H9 (cell line): ENCODE measurements at regions not wholly inside any gene's neighbourhood (a gene's known extent, or its start where the extent isn't known, plus 50 kb on each side); places are given as distances from the start of the nearest gene placed in this dataset.

Experiments used
- DNase-seq: peaks from one replicate; pipeline ENCODE4 v3.0.0-alpha.2; 2017
- H2AFZ ChIP-seq: one replicate; pipeline ENCODE4 v1.6.1; 2013; ENCODE audit warnings: mild to moderate bottlenecking, low read length, control low read depth, moderate library complexity
- H2AK5ac ChIP-seq: 2 replicates; pipeline ENCODE4 v1.6.1; 2013; ENCODE audit warnings: low read length, control low read depth, mixed read lengths; ENCODE audit not compliant: insufficient read length
- H2BK120ac ChIP-seq: one replicate; pipeline ENCODE4 v1.6.1; 2013; ENCODE audit warnings: low read depth, mild to moderate bottlenecking, low read length, control low read depth, inconsistent platforms; ENCODE audit not compliant: poor library complexity, severe bottlenecking
- H2BK12ac ChIP-seq: 2 replicates; pipeline ENCODE4 v1.6.1; 2013; ENCODE audit warnings: low read length, control low read depth, mixed read lengths, low read depth; ENCODE audit not compliant: insufficient read length
- H2BK15ac ChIP-seq: 2 replicates; pipeline ENCODE4 v1.6.1; 2013; ENCODE audit warnings: low read depth, low read length, control low read depth
- H2BK20ac ChIP-seq: one replicate; pipeline ENCODE4 v1.6.1; 2013; ENCODE audit warnings: low read depth, mild to moderate bottlenecking, low read length, control low read depth, inconsistent platforms; ENCODE audit not compliant: poor library complexity, severe bottlenecking
- H2BK5ac ChIP-seq: 2 replicates; pipeline ENCODE4 v1.6.1; 2013; ENCODE audit warnings: low read length, control low read depth, mixed read lengths; ENCODE audit not compliant: insufficient read length
- H3K14ac ChIP-seq: 2 replicates; pipeline ENCODE4 v1.6.1; 2013; ENCODE audit warnings: low read length, control low read depth; ENCODE audit not compliant: insufficient read depth
- H3K18ac ChIP-seq: 2 replicates; pipeline ENCODE4 v1.6.1; 2013; ENCODE audit warnings: low read depth, mild to moderate bottlenecking, mixed read lengths, low read length, control low read depth; ENCODE audit not compliant: insufficient read length
- H3K23ac ChIP-seq: 2 replicates; pipeline ENCODE4 v1.6.1; 2013; ENCODE audit warnings: low read length, control low read depth, mixed read lengths, low read depth; ENCODE audit not compliant: insufficient read length
- H3K23me2 ChIP-seq: 2 replicates; pipeline ENCODE4 v1.6.1; 2013; ENCODE audit warnings: low read depth, mild to moderate bottlenecking, mixed read lengths, low read length, control low read depth; ENCODE audit not compliant: insufficient read length, poor library complexity, severe bottlenecking
- H3K27ac ChIP-seq: 2 replicates; pipeline ENCODE4 v1.5.1; 2013; ENCODE audit warnings: low read length, control low read depth, mixed read lengths, low read depth; ENCODE audit not compliant: insufficient read length
- H3K27me3 ChIP-seq: 2 replicates; pipeline ENCODE4 v1.6.1; 2013; ENCODE audit warnings: low read length, control low read depth, inconsistent platforms; ENCODE audit not compliant: insufficient read depth
- H3K4ac ChIP-seq: 2 replicates; pipeline ENCODE4 v1.6.1; 2013; ENCODE audit warnings: low read depth, mild to moderate bottlenecking, control low read depth, inconsistent platforms, low read length, moderate library complexity
- H3K4me1 ChIP-seq: 2 replicates; pipeline ENCODE4 v1.6.1; 2013; ENCODE audit warnings: low read length, control low read depth, inconsistent platforms; ENCODE audit not compliant: insufficient read depth
- H3K4me2 ChIP-seq: 2 replicates; pipeline ENCODE4 v1.6.1; 2013; ENCODE audit warnings: low read length, control low read depth, mixed read lengths; ENCODE audit not compliant: insufficient read length, insufficient read depth
- H3K56ac ChIP-seq: 2 replicates; pipeline ENCODE4 v1.6.1; 2013; ENCODE audit warnings: low read depth, mild to moderate bottlenecking, mixed read lengths, low read length, control low read depth; ENCODE audit not compliant: insufficient read length
- H3K79me1 ChIP-seq: 2 replicates; pipeline ENCODE4 v1.6.1; 2013; ENCODE audit warnings: low read depth, mild to moderate bottlenecking, moderate library complexity, low read length, control low read depth, inconsistent platforms; ENCODE audit not compliant: insufficient read depth, poor library complexity, severe bottlenecking
- H3K79me2 ChIP-seq: 2 replicates; pipeline ENCODE4 v1.6.1; 2013; ENCODE audit warnings: low read length, control low read depth, inconsistent platforms; ENCODE audit not compliant: insufficient read depth
- H3K9ac ChIP-seq: 2 replicates; pipeline ENCODE4 v1.6.1; 2013; ENCODE audit warnings: low read length, control low read depth, mixed read lengths; ENCODE audit not compliant: insufficient read length; ENCODE audit errors: extremely low read depth
- H3K9me3 ChIP-seq: one replicate; pipeline ENCODE4 v1.6.1; 2013; ENCODE audit warnings: low read depth, low read length, inconsistent platforms; ENCODE audit not compliant: control insufficient read depth
- H3T11ph ChIP-seq: one replicate; pipeline ENCODE4 v1.6.1; 2013; ENCODE audit warnings: mild to moderate bottlenecking, low read length, control low read depth, inconsistent platforms
- H4K20me1 ChIP-seq: one replicate; pipeline ENCODE4 v1.6.1; 2013; ENCODE audit not compliant: control insufficient read depth, insufficient read length, insufficient read depth
- H4K5ac ChIP-seq: 2 replicates; pipeline ENCODE4 v1.6.1; 2013; ENCODE audit warnings: low read depth, mild to moderate bottlenecking, mixed read lengths, low read length, control low read depth; ENCODE audit not compliant: insufficient read length
- H4K8ac ChIP-seq: replicated peaks from 2 replicates; pipeline ENCODE4 v1.6.1; 2013; ENCODE audit warnings: low read length, control low read depth, mixed read lengths, low read depth; ENCODE audit not compliant: insufficient read length
- H4K91ac ChIP-seq: 2 replicates; pipeline ENCODE4 v1.6.1; 2013; ENCODE audit warnings: low read depth, mild to moderate bottlenecking, moderate library complexity, mixed read lengths, low read length, control low read depth; ENCODE audit not compliant: insufficient read length
- H3K27ac Mint-ChIP-seq, 3 experiments: 2 replicates in 2 of 3; 3 replicates in 1 of 3; pipeline ENCODE4 v1.8.0; 2020 to 2021; ENCODE audit warnings: mixed read lengths in 3 of 3, mild to moderate bottlenecking in 1 of 3, moderate library complexity in 1 of 3
- H3K27me3 Mint-ChIP-seq: 2 replicates; pipeline ENCODE4 v1.8.0; 2021; ENCODE audit warnings: low read depth, mild to moderate bottlenecking, moderate library complexity, mixed read lengths
- H3K36me3 Mint-ChIP-seq, 3 experiments: 2 replicates in 2 of 3; 3 replicates in 1 of 3; pipeline ENCODE4 v1.8.0; 2020 to 2021; ENCODE audit warnings: low read depth in 3 of 3, mixed read lengths in 3 of 3; ENCODE audit not compliant: insufficient read depth in 1 of 3
- H3K4me1 Mint-ChIP-seq, 2 experiments: 2 replicates each; pipeline ENCODE4 v1.8.0; 2020; ENCODE audit warnings: mixed read lengths in 2 of 2
- H3K4me3 Mint-ChIP-seq, 2 experiments: 2 replicates in 1 of 2; 3 replicates in 1 of 2; pipeline ENCODE4 v1.8.0; 2020 to 2021; ENCODE audit warnings: mild to moderate bottlenecking in 2 of 2, mixed read lengths in 2 of 2, moderate library complexity in 1 of 2
- H3K9me3 Mint-ChIP-seq, 2 experiments: 2 replicates in 1 of 2; 3 replicates in 1 of 2; pipeline ENCODE4 v1.8.0; 2020; ENCODE audit warnings: mild to moderate bottlenecking in 2 of 2, mixed read lengths in 2 of 2, moderate library complexity in 1 of 2
- CTCF ChIP-seq: fragments of 200-600 bp; sonication (generic); conservative IDR thresholded peaks from 3 replicates; pipeline ENCODE4 v1.8.0; 2021; ENCODE audit warnings: antibody characterized with exemption, mild to moderate bottlenecking
- WGBS: extraction: QIAGEN DNeasy Blood & Tissue Kit; methylation state at CpG from one replicate; pipeline ENCODE4 v1.1.7; 2013; ENCODE audit warnings: missing lambda C conversion rate, low lambda C conversion rate, mixed read lengths; ENCODE audit not compliant: insufficient read length; ENCODE audit errors: extremely low coverage; 5-methylcytosine and 5-hydroxymethylcytosine counted together

DNA sequence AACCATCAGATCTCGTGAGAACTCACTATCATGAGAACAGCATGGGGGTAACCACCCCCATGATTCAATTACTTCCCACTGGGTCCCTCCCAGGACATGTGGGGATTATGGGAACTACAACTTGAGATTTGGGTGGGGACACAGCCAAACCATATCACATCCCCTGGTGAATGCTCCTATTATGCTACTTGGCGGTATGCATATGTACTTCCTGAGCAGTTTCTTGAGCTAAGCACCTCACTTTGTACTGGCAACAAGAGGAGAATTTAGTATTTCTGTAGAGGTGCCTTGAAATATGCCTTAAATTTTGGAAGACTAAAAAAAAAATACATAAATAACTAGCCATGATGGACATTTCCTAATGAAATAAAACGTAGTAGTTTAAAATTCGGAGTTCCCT lies 327.2 kb upstream of the CITED2 start:
- H3K9me3 Mint-ChIP-seq, result peaks cover 4 to 5% of the 10 kb centered on the region in 2 experiments; a peak in 3 of 5 replicates
- H2AFZ ChIP-seq, result no peak overlapping the region
- H3K9me3 ChIP-seq, result no peaks in the 10 kb centered on the region
- no peaks in the 10 kb centered on the region for H3K4me1 ChIP-seq
- H3K27me3 ChIP-seq, result no peaks in the 10 kb centered on the region
- no peak overlapping the region for H2BK5ac ChIP-seq
- no peak overlapping the region for H2BK20ac ChIP-seq
- H3K4me1 Mint-ChIP-seq, result no peaks in the 10 kb centered on the region
- H3K27ac ChIP-seq, result no peak overlapping the region
- peaks cover 0 to 9% (median 1%) of the 10 kb centered on the region in 3 experiments; a peak in 5 of 7 replicates for H3K36me3 Mint-ChIP-seq
- no peak overlapping the region for H4K91ac ChIP-seq
- no peak for TF ChIP-seq CTCF
- no peak overlapping the region for H4K8ac ChIP-seq
- no peak overlapping the region for H3K9ac ChIP-seq
- H3K79me2 ChIP-seq, result no peaks in the 10 kb centered on the region
- no peaks in the 10 kb centered on the region for H3K23me2 ChIP-seq
- H2BK120ac ChIP-seq, result no peak overlapping the region
- H2AK5ac ChIP-seq, result no peak overlapping the region
- H3K4me3 Mint-ChIP-seq, result no peak overlapping the region
- no peak overlapping the region for H3K27ac Mint-ChIP-seq
- H3K4me2 ChIP-seq, result no peak overlapping the region
- no peak for DNase-seq
- no peak overlapping the region for H3K56ac ChIP-seq
- H2BK12ac ChIP-seq, result no peak overlapping the region
- no peaks in the 10 kb centered on the region for H3K79me1 ChIP-seq
- H3K27me3 Mint-ChIP-seq, result no peaks in the 10 kb centered on the region
- H3K4ac ChIP-seq, result no peak overlapping the region
- H3K14ac ChIP-seq, result no peak overlapping the region
- H3T11ph ChIP-seq, result no peak overlapping the region
- H4K20me1 ChIP-seq, result no peaks in the 10 kb centered on the region
- H3K23ac ChIP-seq, result no peak overlapping the region
- no CpG with 5 or more reads among the region's 4 CpGs for WGBS
- no peak overlapping the region for H2BK15ac ChIP-seq
- H4K5ac ChIP-seq, result no peak overlapping the region
- H3K18ac ChIP-seq, result no peak overlapping the region
